ENCODE measurements at regions not wholly inside any gene's neighbourhood (a gene's known extent, or its start where the extent isn't known, plus 50 kb on each side); places are given as distances from the start of the nearest gene placed in this dataset.
"Not testable (repeated sequence)": the region's sequence is repeated elsewhere in the genome, so short reads cannot be mapped to it uniquely, and the experiment has no call there.

DNA sequence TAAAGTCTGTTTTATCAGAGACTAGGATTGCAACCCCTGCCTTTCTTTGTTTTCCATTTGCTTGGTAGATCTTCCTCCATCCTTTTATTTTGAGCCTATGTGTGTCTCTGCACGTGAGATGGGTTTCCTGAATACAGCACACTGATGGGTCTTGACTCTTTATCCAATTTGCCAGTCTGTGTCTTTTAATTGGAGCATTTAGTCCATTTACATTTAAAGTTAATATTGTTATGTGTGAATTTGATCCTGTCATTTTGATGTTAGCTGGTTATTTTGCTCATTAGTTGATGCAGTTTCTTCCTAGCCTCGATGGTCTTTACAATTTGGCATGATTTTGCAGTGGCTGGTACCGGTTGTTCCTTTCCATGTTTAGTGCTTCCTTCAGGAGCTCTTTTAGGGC is 141.7 kb downstream of the EHF start:
- H3K4me3 ChIP-seq (replicated peaks in 1 of 2; ENCODE audit: low read depth in 1 of 2, low read length in 2 of 2); intact Hi-C loops (cut with micrococcal nuclease); H3K9me2 ChIP-seq (ENCODE audit: insufficient read depth); ATAC-seq; DNase-seq (ENCODE audit: low read depth, low spot score); H3K79me2 ChIP-seq (ENCODE audit: insufficient read depth, low read length); H4K20me1 ChIP-seq (ENCODE audit: insufficient read depth); H3K27ac ChIP-seq (ENCODE audit: low read depth, low read length); H3K4me1 ChIP-seq (ENCODE audit: control insufficient read depth in 1 of 2, insufficient read depth in 2 of 2, low read length in 2 of 2); RAD21 ChIA-PET (ENCODE audit: low non-redundant PET in 1 of 2, low total read pairs in 2 of 2, uncharacterized antibody in 2 of 2, unreplicated experiment in 2 of 2); H3K9ac ChIP-seq (ENCODE audit: low read length); POLR2A ChIA-PET; H3K4me2 ChIP-seq (ENCODE audit: low read length); H3K27me3 ChIP-seq (ENCODE audit: insufficient read depth, low read length); BruUV-seq (replicated peaks); H3K9me3 ChIP-seq (ENCODE audit: control insufficient read depth in 1 of 2, insufficient read depth in 1 of 2, low read depth in 1 of 2, low read length in 2 of 2); CTCF ChIA-PET; H3K36me3 ChIP-seq (ENCODE audit: control insufficient read depth in 1 of 2, insufficient read depth in 2 of 2, low read length in 2 of 2); H2AFZ ChIP-seq (ENCODE audit: low read depth, low read length, poor library complexity, severe bottlenecking): not testable (repeated sequence)

DNA sequence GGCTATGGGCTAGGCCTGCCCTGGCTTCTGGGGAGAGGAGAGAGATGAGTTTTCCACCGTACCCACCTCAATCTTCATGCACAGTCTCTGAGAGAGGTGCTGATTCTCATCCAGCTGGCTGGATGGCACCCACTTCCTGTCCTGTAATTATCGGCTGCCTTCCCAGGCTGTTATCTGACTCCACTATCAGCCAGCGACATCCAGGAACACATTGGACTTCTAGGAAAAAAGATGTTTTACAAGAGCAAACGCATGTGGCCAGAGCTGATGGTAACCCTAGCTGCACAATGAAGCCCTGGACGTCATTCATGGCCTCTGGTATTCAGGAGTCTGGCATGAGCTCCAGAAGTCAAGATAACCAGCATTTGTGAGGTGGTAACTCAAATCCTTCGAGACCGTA is 137.4 kb downstream of the EHF start:
- intact Hi-C loops (cut with micrococcal nuclease) = no loop called here
- Histone ChIP-seq H4K20me1 (ENCODE audit: insufficient read depth) (no peaks in the 10 kb centered on the region), H3K79me2 (ENCODE audit: insufficient read depth, low read length) (no peaks in the 10 kb centered on the region), H3K9me2 (ENCODE audit: insufficient read depth) (no peaks in the 10 kb centered on the region), H3K36me3 (ENCODE audit: control insufficient read depth in 1 of 2, insufficient read depth in 2 of 2, low read length in 2 of 2) (no peaks in the 10 kb centered on the region), H3K9ac (ENCODE audit: low read length) (no peak overlapping the region), H3K27ac (ENCODE audit: low read depth, low read length) (no peak overlapping the region), H2AFZ (ENCODE audit: low read depth, low read length, poor library complexity, severe bottlenecking) (no peak overlapping the region), H3K27me3 (ENCODE audit: insufficient read depth, low read length) (no peaks in the 10 kb centered on the region), H3K9me3 (ENCODE audit: control insufficient read depth in 1 of 2, insufficient read depth in 1 of 2, low read depth in 1 of 2, low read length in 2 of 2) (no peaks in the 10 kb centered on the region), H3K4me2 (ENCODE audit: low read length) (no peak overlapping the region), H3K4me3 (replicated peaks in 1 of 2; ENCODE audit: low read depth in 1 of 2, low read length in 2 of 2) (no peak overlapping the region), H3K4me1 (ENCODE audit: control insufficient read depth in 1 of 2, insufficient read depth in 2 of 2, low read length in 2 of 2) (no peaks in the 10 kb centered on the region)
- no TSS peak for BruUV-seq (replicated peaks)
- CTCF ChIA-PET = no interaction called here
- POLR2A ChIA-PET = no interaction called here
- ATAC-seq = no peak
- no peak for DNase-seq (ENCODE audit: low read depth, low spot score)
- RAD21 ChIA-PET (ENCODE audit: low non-redundant PET in 1 of 2, low total read pairs in 2 of 2, uncharacterized antibody in 2 of 2, unreplicated experiment in 2 of 2) = no interaction called here
- TF ChIP-seq TCF7L2 (IDR thresholded peaks at IDR 0.05; ENCODE audit: borderline replicate concordance, extremely low read depth, insufficient read depth, insufficient read length) (no peak), SIN3A (IDR thresholded peaks at IDR 0.05; ENCODE audit: low read depth) (no peak), REST (IDR thresholded peaks at IDR 0.05; ENCODE audit: low read depth) (no peak), POLR2A (IDR thresholded peaks at IDR 0.05; ENCODE audit: borderline replicate concordance, extremely low read depth, insufficient read depth, insufficient read length) (no peak), SRF (IDR thresholded peaks at IDR 0.05; ENCODE audit: low read depth) (no peak), ELF1 (IDR thresholded peaks at IDR 0.05; ENCODE audit: borderline replicate concordance, low read depth) (no peak), EZH2phosphoT487 (IDR thresholded peaks at IDR 0.05; ENCODE audit: borderline replicate concordance) (no peak), ZNF274 (IDR thresholded peaks at IDR 0.05; ENCODE audit: low read depth, low read length) (no peak), POLR2AphosphoS5 (IDR thresholded peaks at IDR 0.05; ENCODE audit: low read depth, low read length) (no peak), ZBTB33 (IDR thresholded peaks at IDR 0.05; ENCODE audit: extremely low read depth, insufficient replicate concordance, low read length) (no peak)
- TF ChIP-seq, protein P1, sequence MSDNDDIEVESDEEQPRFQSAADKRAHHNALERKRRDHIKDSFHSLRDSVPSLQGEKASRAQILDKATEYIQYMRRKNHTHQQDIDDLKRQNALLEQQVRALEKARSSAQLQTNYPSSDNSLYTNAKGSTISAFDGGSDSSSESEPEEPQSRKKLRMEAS (IDR thresholded peaks at IDR 0.05) = no peak
- TF ChIP-seq, protein P2, sequence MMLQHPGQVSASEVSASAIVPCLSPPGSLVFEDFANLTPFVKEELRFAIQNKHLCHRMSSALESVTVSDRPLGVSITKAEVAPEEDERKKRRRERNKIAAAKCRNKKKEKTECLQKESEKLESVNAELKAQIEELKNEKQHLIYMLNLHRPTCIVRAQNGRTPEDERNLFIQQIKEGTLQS (IDR thresholded peaks at IDR 0.05) = no peak
- TF ChIP-seq, protein P3, sequence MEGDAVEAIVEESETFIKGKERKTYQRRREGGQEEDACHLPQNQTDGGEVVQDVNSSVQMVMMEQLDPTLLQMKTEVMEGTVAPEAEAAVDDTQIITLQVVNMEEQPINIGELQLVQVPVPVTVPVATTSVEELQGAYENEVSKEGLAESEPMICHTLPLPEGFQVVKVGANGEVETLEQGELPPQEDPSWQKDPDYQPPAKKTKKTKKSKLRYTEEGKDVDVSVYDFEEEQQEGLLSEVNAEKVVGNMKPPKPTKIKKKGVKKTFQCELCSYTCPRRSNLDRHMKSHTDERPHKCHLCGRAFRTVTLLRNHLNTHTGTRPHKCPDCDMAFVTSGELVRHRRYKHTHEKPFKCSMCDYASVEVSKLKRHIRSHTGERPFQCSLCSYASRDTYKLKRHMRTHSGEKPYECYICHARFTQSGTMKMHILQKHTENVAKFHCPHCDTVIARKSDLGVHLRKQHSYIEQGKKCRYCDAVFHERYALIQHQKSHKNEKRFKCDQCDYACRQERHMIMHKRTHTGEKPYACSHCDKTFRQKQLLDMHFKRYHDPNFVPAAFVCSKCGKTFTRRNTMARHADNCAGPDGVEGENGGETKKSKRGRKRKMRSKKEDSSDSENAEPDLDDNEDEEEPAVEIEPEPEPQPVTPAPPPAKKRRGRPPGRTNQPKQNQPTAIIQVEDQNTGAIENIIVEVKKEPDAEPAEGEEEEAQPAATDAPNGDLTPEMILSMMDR (IDR thresholded peaks at IDR 0.05 in 2 of 3, conservative IDR thresholded peaks at IDR 0.05 in 1 of 3; ENCODE audit: borderline replicate concordance in 1 of 3, insufficient read depth in 1 of 3, low read depth in 2 of 3, low read length in 2 of 3) = no peak
